GM13977 (cell line): ENCODE measurements at regions not wholly inside any gene's neighbourhood (a gene's known extent, or its start where the extent isn't known, plus 50 kb on each side); places are given as distances from the start of the nearest gene placed in this dataset.

ENCODE experiments used
- DNase-seq: peaks from one replicate; pipeline ENCODE4 v3.0.0; 2012; ENCODE audit warnings: low spot score
- CTCF ChIP-seq: IDR thresholded peaks from 2 replicates; pipeline ENCODE4 v1.5.1; 2012; ENCODE audit warnings: mild to moderate bottlenecking, control low read depth; ENCODE audit not compliant: insufficient read depth; ENCODE audit errors: extremely low read depth, missing control alignments
- in situ Hi-C: fragments of 300-500 bp; cut with MboI; formaldehyde crosslinking; loops from one replicate; pipeline ENCODE4 v1.12.0; 2022; ENCODE audit warnings: low sequenced_read_pairs, low pct_unique_long_range_greater_than_20kb, mixed read lengths, inconsistent platforms; ENCODE audit not compliant: unreplicated experiment

- TF ChIP-seq CTCF: no peak
- in situ Hi-C loops: no loop called here
- no peak for DNase-seq
Observed at GRCh38 chr13:102993348-102993747, 72.9 kb downstream of the SLC10A2 start.

- in situ Hi-C loops: no loop called here
- TF ChIP-seq CTCF: no peak
- DNase-seq: no peak
Observed at GRCh38 chr13:102984210-102984609, 82.0 kb downstream of the SLC10A2 start.

- in situ Hi-C loops: no loop called here
- TF ChIP-seq CTCF: no peak
- no peak for DNase-seq
Observed at GRCh38 chr13:102983496-102983895, 82.7 kb downstream of the SLC10A2 start.

- in situ Hi-C loops: no loop called here
- no peak for DNase-seq
- TF ChIP-seq CTCF: no peak
Observed at GRCh38 chr13:102980331-102980982, 85.8 kb downstream of the SLC10A2 start.

GRCh38 chr13:102978168-102978567 lies 88.0 kb downstream of the SLC10A2 start:
- TF ChIP-seq CTCF: no peak
- no peak for DNase-seq
- in situ Hi-C loops: no loop called here

GRCh38 chr13:102977471-102977870 lies 88.7 kb downstream of the SLC10A2 start:
- in situ Hi-C loops: no loop called here
- no peak for DNase-seq
- TF ChIP-seq CTCF: no peak
